ENCODE measurements at regions not wholly inside any gene's neighbourhood (a gene's known extent, or its start where the extent isn't known, plus 50 kb on each side); places are given as distances from the start of the nearest gene placed in this dataset.

DNA sequence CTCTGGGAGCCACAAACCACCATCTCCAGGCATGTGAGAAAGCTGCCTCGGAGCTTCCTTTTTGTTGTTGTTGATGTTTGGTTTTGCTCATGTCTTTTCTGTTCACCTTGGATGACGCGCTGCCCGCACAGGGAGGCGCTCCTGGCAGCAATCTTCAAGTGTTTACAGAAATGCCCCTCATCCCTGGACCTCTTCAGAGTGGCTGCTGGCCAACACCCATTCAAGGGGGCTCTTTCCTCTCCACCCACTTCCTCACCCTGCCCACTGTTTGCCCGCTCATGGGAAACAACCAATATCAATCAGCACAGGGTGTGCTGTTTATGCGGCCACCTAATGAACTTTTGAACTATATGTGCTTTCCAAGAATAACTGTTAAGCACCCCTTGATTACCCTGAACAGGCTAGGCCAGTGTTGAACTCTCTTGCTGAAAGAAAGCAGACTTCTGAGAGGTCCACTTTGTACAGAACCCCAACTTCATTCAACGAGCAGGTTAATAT lies 355.1 kb upstream of the CLNK start:
- no peak for DNase-seq

DNA sequence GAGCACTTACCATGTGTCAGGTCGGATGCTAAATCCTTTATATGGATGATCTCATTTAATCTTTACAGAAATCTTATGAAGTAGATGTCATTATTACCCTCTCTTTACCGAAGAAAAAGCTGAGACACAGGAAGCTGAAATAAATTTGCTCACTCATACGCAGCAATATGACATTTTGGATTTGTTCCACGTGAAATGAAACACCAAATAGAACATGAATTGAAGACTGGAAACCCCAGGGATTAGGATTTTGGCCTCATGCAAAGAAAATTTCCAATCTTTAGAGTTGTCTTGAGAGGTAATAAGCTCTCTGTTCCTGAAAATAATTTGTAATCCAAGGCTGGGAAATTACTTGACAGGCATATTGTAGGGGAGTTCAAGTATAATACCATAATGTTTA lies 354.4 kb upstream of the CLNK start:
- no peak for DNase-seq

DNA sequence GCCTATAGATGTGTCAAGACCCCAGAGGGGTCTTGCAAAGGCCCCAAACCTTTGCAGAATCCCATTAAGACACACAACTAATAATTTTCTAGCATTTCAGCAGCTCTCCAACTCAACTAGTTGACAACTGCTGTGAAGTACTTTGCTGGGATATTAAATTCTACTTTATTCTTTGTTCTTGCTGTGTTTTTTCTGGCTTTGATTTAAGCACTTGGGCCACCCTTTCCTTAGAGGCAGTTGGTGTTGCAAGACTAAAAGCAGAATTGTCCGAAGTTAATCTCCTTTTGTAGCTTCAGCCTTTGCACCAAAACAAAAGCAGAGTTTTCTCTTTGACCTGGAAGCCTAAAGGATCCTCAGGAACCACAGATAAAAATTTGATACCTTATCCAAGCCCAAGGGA lies 353.1 kb upstream of the CLNK start:
- no peak for DNase-seq

DNA sequence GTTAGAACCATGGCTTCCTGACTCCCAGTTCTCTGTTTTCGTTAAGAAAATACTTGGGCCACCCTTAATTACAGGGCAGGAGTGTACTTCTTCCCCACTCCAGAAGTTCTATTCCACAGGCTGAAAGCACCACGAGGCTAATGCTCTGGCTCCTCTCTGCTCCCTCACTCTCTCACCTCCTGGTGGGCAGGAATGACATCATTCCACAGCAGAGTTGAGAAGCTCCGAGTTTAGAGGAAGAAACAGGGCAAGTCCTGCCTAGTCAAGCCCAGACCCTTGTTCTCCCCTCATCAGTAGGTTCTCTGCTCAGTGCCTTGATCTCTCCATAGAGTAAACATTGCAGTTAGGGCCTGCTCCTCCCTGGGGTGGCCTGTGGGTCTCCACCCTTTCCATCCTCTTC lies 343.8 kb upstream of the CLNK start:
- DNase-seq, result no peak

- DNase-seq, result no peak
Measured at GRCh38 chr4:11021333-11021732, 336.8 kb upstream of the CLNK start.

DNA sequence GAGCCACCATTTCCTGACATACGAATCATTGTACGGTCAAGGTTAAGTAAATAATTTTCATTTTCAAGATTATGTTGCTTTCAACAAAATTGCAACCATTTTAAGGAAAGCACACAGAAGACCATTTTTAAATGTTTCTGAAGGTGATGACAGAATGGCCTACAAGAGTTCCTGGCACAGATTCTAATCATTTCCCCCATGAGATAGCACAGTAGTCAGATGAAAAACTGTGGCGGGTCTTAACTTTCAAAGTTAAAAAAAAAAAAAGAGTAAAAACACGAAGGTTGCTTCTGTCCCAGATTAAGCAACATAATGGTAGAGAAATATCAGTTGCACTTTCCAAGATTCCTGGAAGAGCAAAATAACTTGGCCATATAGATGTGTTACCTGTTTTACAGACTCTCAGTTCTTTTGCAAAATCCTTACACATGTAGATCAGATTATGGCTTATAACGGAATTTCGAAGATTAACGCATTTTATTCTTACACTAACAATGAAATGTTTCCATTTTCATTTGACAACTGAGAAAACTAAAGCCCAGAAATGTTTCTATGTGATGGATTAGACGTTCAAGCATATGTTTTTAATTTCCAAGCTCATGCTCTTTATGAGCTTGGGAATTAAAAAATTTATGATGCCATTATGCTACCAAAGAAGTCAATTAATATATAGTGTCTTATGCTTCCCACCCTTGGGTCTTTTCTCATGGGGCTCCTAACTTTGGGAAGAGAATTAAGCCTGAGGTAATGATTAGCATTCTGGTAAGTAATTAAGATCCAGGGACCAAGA lies 335.1 kb upstream of the CLNK start:
- DNase-seq, result no peak

DNA sequence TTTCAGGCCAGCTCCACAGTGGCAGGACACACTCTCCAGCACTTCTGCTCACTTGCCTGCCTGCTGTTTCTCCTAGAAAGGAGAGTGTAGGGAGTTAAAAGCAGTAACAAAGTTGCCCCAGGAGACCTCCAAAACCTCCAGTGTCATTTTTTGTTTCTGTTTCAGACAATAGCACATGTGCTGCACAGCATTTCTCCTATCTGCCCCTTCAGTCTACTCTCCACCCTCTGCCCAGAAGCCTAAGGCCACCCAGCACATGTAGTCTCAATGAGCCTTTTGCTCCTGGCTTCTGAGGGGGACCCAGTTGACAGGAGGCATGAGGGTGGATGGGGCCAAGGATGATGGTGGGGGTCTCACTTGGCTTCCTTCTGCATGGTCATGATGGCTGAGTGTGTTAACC lies 329.6 kb upstream of the CLNK start:
- no peak for DNase-seq

DNA sequence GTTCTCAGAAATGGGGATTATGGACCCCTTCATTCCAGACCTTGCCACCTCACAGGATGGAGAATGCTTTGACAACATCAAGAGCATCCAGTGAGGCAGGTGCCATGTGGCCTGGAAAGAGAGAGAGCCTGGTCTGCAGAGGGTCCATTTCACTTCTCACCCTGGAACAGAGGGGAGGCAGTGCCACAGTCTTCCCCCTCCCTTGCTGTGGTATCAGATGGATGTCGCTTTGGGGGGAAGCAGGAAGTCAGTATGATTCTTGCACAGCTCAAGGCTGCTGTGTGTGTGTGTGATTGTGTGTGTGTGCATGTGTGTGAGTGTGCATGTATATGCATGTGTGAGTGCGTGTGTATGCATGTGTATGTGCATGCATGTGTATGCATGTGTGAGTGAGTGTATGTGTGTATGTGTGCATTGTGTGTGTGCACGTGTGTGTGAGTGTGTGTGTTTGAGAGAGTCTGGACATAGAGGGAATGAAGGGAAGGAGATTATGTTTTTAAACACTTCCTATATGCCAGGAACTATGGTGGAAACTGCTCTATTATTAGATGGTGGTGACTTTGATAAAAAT lies 328.6 kb upstream of the CLNK start:
- DNase-seq, result no peak

- DNase-seq, result no peak
Measured at GRCh38 chr4:11011249-11011648, 326.7 kb upstream of the CLNK start.

DNA sequence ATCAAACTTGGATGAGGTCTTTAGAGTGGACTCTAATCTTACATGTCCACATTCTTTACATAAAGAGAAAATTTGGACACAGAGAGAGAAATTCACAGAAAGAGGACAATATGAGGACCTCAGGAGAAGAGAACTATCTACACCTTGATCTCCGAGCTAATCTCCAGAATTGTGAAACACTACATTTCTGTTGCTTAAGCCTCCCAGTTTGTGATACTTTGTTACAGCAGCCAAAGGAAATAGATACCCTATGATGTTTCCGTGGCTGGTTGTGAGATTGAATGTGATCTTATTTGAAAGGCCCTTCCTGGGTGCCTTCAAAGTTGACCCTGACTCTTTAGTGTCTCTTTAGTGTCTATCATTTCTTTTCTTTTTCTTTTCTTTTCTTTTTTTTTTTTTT lies 326.1 kb upstream of the CLNK start:
- no peak for DNase-seq

DNA sequence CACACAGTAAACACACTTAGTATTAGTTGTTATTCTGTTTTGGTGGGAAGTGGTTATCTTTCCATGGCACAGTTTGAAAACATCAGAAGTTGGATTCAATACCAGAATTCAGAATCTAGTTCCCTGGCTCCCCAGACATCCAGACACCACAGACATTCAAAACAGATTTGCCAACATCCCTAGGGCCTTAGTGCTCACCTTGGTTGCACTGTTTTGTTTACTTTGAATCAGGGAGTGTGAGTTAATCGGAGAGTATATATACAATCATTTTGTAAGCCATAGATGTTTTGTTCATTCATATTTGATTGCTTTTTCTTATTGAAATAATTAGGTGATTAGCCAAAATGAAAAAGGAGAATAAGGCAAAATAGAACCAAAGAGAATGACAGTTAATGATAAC lies 324.7 kb upstream of the CLNK start:
- DNase-seq, result no peak

DNA sequence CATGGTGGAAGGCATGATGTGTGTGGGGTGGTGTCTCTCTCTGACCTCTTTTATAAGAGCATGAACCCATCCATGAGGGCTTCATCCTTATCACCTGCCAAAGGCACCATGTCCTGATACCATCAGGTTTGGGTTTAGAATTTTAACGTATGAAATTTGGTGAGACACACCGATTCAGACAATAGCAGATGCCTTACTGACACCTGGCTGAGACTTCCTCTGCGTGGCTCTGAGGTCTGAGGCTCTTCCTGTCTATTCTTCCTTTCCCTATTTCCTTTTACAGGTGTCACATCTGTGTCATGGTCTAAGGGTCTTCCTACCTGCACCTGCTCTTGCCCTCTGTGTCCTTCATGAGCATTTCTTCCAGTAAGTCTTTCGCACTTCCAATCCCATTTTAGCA lies 320.7 kb upstream of the CLNK start:
- DNase-seq, result no peak

- DNase-seq, result no peak
Measured at GRCh38 chr4:11004818-11005217, 320.2 kb upstream of the CLNK start.

DNA sequence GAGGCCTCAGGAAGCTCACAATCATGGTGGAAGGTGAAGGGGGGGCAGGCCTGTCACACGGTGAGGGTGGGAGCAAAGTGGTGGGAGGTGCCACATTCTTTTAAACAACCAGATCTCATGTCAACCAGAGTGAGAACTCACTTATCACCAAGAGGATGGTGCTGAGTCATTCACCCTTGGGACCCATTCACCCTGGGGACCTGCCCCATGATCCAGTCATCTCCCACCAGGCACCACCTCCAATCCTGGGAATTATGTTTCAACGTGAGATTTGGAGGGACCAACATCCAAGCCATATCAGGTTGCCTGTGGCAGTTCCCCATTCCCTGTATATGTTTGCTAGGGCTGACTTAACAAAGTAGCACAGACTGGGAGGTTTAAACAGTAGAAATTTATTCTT lies 318.4 kb upstream of the CLNK start:
- no peak for DNase-seq

DNA sequence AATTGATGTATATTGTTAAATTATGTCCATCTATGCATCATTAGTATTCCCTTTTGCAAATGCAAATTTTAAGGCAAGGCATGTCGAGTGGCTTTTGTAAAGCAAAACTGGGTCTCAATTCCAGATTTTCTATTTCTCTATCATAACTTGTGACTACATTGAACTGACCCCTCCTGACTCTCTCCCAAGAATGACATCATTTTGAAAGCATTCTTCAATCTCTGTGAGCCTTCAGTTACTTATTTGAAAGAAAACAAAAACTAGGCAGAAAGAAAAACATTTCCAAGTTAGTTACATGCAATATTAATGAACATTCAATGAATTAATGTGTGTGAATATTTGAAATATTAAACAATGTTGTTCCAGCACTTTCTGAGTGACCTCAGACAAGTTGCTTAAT lies 314.3 kb upstream of the CLNK start:
- DNase-seq, result no peak

- DNase-seq, result no peak
Measured at GRCh38 chr4:10984815-10985214, 300.2 kb upstream of the CLNK start.

GRCh38 chr4:10983885-10984640 lies 299.5 kb upstream of the CLNK start:
- DNase-seq, result no peak

- DNase-seq, result no peak
Measured at GRCh38 chr4:10983268-10983667, 298.7 kb upstream of the CLNK start.

GRCh38 chr4:10982305-10982704 lies 297.7 kb upstream of the CLNK start:
- no peak for DNase-seq

DNA sequence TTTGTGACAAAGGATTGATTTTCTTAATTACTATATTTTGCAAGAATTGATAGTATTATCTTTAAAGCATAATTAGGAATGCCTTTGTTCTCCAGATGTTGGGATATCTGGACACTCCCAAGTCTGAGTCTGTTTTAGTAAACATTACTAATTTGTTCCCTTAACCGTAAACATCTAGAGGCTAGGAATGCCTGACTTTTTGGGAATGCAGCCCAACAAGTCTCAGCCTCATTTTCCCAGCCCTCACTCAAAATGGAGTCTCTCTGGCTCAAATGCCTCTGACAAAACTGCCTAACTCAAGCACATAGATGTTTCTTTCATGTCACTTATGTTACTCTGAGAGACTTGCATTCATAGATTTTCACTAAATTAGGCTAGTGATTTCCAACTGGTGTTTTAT lies 297.0 kb upstream of the CLNK start:
- no peak for DNase-seq

DNA sequence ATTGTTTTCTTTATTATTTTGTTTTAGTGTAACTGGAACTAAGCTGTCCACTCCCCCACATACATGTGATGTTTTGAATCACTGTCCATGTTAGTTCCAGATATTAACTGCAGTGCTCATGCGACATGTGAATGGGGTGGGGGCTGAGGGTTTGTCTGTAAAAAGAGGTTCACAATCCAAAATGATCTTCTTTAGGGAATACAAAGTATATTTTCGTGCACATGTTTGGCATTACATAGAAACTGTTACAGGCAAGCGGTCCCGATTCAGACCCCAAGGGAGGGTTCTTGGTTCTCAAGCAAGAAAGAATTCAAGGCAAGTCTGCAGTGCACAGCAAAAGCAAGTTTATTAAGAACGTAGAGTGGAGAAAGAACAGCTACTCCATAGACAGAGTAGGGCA lies 296.5 kb upstream of the CLNK start:
- no peak for DNase-seq

DNA sequence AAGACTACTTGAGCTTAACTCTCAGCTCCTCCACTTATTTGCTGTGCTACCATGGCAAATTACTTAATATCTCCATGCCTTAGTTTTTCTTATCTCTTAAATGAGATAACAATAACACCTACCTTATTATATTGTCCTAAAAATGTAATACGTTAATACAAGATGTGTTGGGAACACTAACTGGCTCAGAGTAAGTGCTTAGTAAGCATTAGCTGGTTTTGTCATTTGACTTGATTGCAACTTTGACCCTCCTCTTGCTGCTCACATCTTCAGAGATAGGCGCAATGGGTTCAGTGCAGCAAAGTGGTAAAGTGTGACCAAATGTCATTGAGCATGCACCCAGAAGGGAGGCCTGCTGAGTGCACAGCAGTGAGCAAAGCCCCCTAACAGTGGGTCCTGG lies 294.5 kb upstream of the CLNK start:
- DNase-seq, result no peak

DNA sequence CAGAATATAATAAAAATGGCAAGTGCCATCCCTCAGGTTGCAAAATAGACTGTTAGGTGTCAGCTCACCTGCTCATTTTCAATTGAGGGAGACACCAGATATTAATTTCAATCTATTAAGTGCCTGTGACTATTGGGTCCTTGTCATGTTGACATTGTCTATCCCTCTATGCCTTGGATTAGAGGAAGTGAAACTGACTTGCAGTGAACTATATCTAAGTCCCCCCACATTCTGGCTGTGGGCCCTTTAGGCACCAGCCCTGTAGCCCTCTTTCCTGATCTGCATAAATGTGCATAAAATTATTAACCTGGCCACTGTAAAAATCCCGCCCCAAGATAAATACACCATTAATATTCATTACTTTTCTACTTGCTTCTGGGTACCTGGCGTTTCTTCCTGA lies 293.0 kb upstream of the CLNK start:
- no peak for DNase-seq

GRCh38 chr4:10974371-10974770 lies 289.8 kb upstream of the CLNK start:
- no peak for DNase-seq

All from hippocampal formation (tissue), 2 donors.